CD4-positive, alpha-beta T cell (primary cell): ENCODE measurements at regions not wholly inside any gene's neighbourhood (a gene's known extent, or its start where the extent isn't known, plus 50 kb on each side); places are given as distances from the start of the nearest gene placed in this dataset.

Experiments used
- ATAC-seq: fragments of 200-7000 bp; cut with Tn5 transposase; one replicate; pipeline ENCODE4 v1.10.0; 2022; ENCODE audit warnings: mild to moderate bottlenecking; ENCODE audit not compliant: poor library complexity
- CTCF ChIA-PET: fragments of 350-600 bp; sonication (Branson Sonifier 250); formaldehyde crosslinking; loops from one replicate; lab custom pipeline; 2021; ENCODE audit warnings: antibody characterized with exemption, inconsistent platforms; lab: Charles Lee
- POLR2A ChIA-PET: fragments of 350-600 bp; sonication (Branson Sonifier 250); formaldehyde crosslinking; loops from one replicate; lab custom pipeline; 2021; ENCODE audit warnings: antibody characterized with exemption, inconsistent platforms; lab: Charles Lee
- DNase-seq, 14 experiments: peaks; one replicate each; pipeline ENCODE4 v3.0.0-alpha.2; 2013 to 2020; ENCODE audit warnings: mixed read lengths in 2 of 14
- H3K27ac ChIP-seq, 2 donors: one replicate each; pipeline versions ENCODE4 v1.5.1 to v1.7.0; 2013; ENCODE audit warnings: low read length in 2 of 2, low read depth in 1 of 2, mild to moderate bottlenecking in 1 of 2
- H3K27me3 ChIP-seq, 2 experiments: 1 replicate in 1 of 2; 2 replicates in 1 of 2; pipeline versions ENCODE4 v1.6.1 to v1.7.0; 2013; ENCODE audit warnings: low read length in 2 of 2, control low read depth in 1 of 2, mild to moderate bottlenecking in 1 of 2, moderate library complexity in 1 of 2; ENCODE audit not compliant: insufficient read depth in 2 of 2, control insufficient read depth in 1 of 2
- H3K36me3 ChIP-seq: one replicate; pipeline ENCODE4 v1.6.1; 2013; ENCODE audit warnings: low read length, control low read depth; ENCODE audit not compliant: insufficient read depth
- H3K4me1 ChIP-seq: one replicate; pipeline ENCODE4 v1.6.1; 2013; ENCODE audit warnings: low read length, control low read depth; ENCODE audit not compliant: insufficient read depth
- H3K4me3 ChIP-seq: one replicate; pipeline ENCODE4 v1.5.1; 2013; ENCODE audit warnings: mild to moderate bottlenecking, low read length, moderate library complexity
- H3K9me3 ChIP-seq, 2 experiments: 1 replicate in 1 of 2; 2 replicates in 1 of 2; pipeline versions ENCODE4 v1.6.1 to v1.7.0; 2013; ENCODE audit warnings: low read length in 2 of 2, mild to moderate bottlenecking in 2 of 2, control low read depth in 1 of 2, moderate library complexity in 1 of 2; ENCODE audit not compliant: control insufficient read depth in 1 of 2, insufficient read depth in 1 of 2
- H3K27ac Mint-ChIP-seq: one replicate; pipeline ENCODE4 v1.8.0; 2020; ENCODE audit warnings: mixed read lengths
- H3K27me3 Mint-ChIP-seq: one replicate; pipeline ENCODE4 v1.8.0; 2021; ENCODE audit warnings: mixed read lengths
- H3K36me3 Mint-ChIP-seq: one replicate; pipeline ENCODE4 v1.8.0; 2021; ENCODE audit warnings: low read depth, mixed read lengths
- H3K4me1 Mint-ChIP-seq: one replicate; pipeline ENCODE4 v1.8.0; 2021; ENCODE audit warnings: low read depth, mixed read lengths
- H3K4me3 Mint-ChIP-seq: one replicate; pipeline ENCODE4 v1.8.0; 2020; ENCODE audit warnings: mild to moderate bottlenecking, mixed read lengths
- H3K9me3 Mint-ChIP-seq: one replicate; pipeline ENCODE4 v1.8.0; 2020; ENCODE audit warnings: mixed read lengths
- intact Hi-C, 2 experiments: fragments of 100-400 bp; cut with DNase I in 1 of 2; cut with micrococcal nuclease in 1 of 2; formaldehyde crosslinking; loops; one replicate each; pipeline versions ENCODE4 v1.15.1 to v1.9.0; 2023 to 2025; cut with DNase I, micrococcal nuclease
- TF ChIP-seq, protein P1 (sequence below): fragments of 200-600 bp; IDR thresholded peaks from one replicate; pipeline ENCODE4 v1.8.0; 2022; ENCODE audit warnings: antibody characterized with exemption, mild to moderate bottlenecking

GRCh38 chr1:238752327-238752726 lies 634.0 kb upstream of the CHRM3 start:
- H3K4me3 ChIP-seq = no peak overlapping the region
- intact Hi-C loops = no loop called here
- no peak overlapping the region for H3K27ac Mint-ChIP-seq
- CTCF ChIA-PET = no interaction called here
- H3K27ac ChIP-seq = no peak overlapping the region
- TF ChIP-seq, protein P1, sequence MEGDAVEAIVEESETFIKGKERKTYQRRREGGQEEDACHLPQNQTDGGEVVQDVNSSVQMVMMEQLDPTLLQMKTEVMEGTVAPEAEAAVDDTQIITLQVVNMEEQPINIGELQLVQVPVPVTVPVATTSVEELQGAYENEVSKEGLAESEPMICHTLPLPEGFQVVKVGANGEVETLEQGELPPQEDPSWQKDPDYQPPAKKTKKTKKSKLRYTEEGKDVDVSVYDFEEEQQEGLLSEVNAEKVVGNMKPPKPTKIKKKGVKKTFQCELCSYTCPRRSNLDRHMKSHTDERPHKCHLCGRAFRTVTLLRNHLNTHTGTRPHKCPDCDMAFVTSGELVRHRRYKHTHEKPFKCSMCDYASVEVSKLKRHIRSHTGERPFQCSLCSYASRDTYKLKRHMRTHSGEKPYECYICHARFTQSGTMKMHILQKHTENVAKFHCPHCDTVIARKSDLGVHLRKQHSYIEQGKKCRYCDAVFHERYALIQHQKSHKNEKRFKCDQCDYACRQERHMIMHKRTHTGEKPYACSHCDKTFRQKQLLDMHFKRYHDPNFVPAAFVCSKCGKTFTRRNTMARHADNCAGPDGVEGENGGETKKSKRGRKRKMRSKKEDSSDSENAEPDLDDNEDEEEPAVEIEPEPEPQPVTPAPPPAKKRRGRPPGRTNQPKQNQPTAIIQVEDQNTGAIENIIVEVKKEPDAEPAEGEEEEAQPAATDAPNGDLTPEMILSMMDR = no peak
- H3K36me3 ChIP-seq = no peaks in the 10 kb centered on the region
- no peaks in the 10 kb centered on the region for H3K36me3 Mint-ChIP-seq
- no peaks in the 10 kb centered on the region for H3K4me1 Mint-ChIP-seq
- no peaks in the 10 kb centered on the region for H3K27me3 Mint-ChIP-seq
- peaks cover 6% of the 10 kb centered on the region for H3K9me3 Mint-ChIP-seq
- no peak overlapping the region for H3K4me3 Mint-ChIP-seq
- ATAC-seq (no peak), DNase-seq (no peak)
- H3K4me1 ChIP-seq = no peaks in the 10 kb centered on the region
- POLR2A ChIA-PET = no interaction called here
- no peaks in the 10 kb centered on the region for H3K27me3 ChIP-seq
- H3K9me3 ChIP-seq = peaks cover 0 to 4% of the 10 kb centered on the region in 2 experiments

DNA sequence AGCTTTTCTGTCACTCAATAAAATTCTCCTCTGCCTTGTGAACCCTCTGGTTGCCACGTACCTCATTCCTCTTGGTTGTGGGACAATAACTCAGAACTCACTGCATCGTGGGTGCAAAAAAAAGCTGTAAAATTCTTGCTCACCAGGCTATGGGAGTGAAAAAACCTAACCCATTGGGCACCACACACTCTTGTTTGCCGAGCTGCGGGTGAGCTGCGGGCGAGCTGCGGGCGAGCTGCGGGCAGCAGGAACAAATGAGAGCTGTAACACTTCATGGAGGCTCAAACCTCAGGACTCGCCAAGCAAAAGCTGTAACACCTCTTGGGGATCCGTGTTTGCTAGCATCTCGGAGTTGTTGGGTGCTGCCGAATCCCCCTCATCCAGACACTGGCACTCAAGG lies 641.3 kb upstream of the CHRM3 start:
- Histone ChIP-seq H3K4me1 (no peaks in the 10 kb centered on the region), H3K36me3 (no peaks in the 10 kb centered on the region), H3K9me3 (peaks cover 6 to 15% of the 10 kb centered on the region in 2 experiments), H3K27ac (no peak overlapping the region), H3K27me3 (no peaks in the 10 kb centered on the region), H3K4me3 (no peak overlapping the region)
- ATAC-seq (no peak), DNase-seq (no peak)
- intact Hi-C loops = no loop called here
- TF ChIP-seq, protein P1 = no peak
- Mint-ChIP-seq H3K4me3 (no peak overlapping the region), H3K27ac (no peak overlapping the region), H3K4me1 (no peaks in the 10 kb centered on the region), H3K27me3 (no peaks in the 10 kb centered on the region), H3K9me3 (peaks cover 16% of the 10 kb centered on the region), H3K36me3 (no peaks in the 10 kb centered on the region)
- POLR2A ChIA-PET = no interaction called here
- CTCF ChIA-PET = no interaction called here

DNA sequence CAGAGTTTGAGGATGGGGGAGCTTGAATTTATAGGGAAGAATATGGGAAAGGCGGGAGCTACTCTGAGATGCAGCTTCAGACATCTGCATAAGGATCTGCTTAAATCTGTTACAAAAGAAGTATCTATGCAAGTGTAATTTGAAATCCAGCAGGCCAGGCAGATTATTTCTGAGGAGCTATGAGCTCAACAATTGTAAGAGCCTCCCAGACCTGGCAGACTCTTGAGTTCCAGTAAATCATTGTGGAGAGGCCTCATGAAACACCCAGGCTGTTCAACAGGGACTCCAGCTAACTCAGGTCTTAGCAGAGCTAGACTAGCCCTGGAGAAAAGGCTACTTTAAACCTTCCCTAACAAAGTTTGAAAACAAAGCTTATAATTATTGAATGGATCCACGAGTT lies 647.5 kb upstream of the CHRM3 start:
- Mint-ChIP-seq H3K27me3 (no peaks in the 10 kb centered on the region), H3K9me3 (peaks cover 12% of the 10 kb centered on the region), H3K27ac (no peak overlapping the region), H3K4me3 (no peak overlapping the region), H3K4me1 (no peaks in the 10 kb centered on the region), H3K36me3 (no peaks in the 10 kb centered on the region)
- no peak overlapping the region for H3K27ac ChIP-seq
- ATAC-seq = no peak
- ChIA-PET CTCF (no interaction called here), POLR2A (no interaction called here)
- no peaks in the 10 kb centered on the region for H3K4me1 ChIP-seq
- TF ChIP-seq, protein P1 = no peak
- H3K4me3 ChIP-seq = no peak overlapping the region
- H3K9me3 ChIP-seq = no peaks in the 10 kb centered on the region
- no peak for DNase-seq
- no peaks in the 10 kb centered on the region for H3K36me3 ChIP-seq
- intact Hi-C loops = no loop called here
- no peaks in the 10 kb centered on the region for H3K27me3 ChIP-seq
